NCI-H446 (cell line): ENCODE measurements at regions not wholly inside any gene's neighbourhood (a gene's known extent, or its start where the extent isn't known, plus 50 kb on each side); places are given as distances from the start of the nearest gene placed in this dataset.
"Not testable (repeated sequence)": the region's sequence is repeated elsewhere in the genome, so short reads cannot be mapped to it uniquely, and the experiment has no call there.

ENCODE experiments used
- DNase-seq, 2 experiments: peaks; one replicate each; lab custom pipeline; 2025; lab: John Stamatoyannopoulos, UW

DNA sequence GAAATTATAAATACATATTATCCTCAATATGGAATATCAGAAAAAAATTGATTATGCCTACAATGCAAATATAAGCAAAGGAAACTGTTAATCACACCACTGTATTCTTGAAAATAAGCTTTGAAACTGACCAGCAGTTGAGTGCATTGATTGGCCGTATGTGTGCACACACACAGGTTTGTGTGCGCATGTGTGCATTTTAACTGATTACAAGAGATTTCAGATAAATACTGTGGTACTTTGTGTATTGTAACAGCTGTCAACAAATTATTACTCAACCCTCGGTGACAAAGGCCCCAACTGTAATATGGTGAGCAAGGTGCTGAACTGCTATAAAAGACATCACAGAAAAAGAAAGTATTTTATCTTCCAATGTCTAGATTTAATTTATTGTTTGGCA is 1238.9 kb upstream of the ALCAM start:
- no peak for DNase-seq

- no peak for DNase-seq
Observed at GRCh38 chr3:104132566-104133403, 1233.9 kb upstream of the ALCAM start.

- no peak for DNase-seq
Observed at GRCh38 chr3:104133630-104134029, 1233.1 kb upstream of the ALCAM start.

DNA sequence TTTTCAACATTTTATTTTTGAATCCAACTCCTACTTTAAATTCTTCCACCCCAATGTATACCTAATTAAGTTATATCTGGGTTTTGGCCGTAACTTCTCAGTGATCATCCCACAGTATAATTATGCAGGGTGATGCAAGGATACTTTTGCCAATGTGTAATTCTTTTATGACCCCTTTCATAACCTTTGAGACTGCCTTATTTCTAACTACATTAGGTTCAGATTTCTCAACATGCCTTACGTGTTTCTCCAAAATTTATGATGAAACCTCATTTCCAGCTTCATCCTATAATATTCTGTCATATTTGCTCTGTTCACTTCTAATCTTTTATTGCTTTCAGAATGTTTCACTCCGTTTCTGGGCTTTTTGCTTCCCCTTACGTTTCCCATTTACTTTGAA is 1229.6 kb upstream of the ALCAM start:
- no peak for DNase-seq

GRCh38 chr3:104145164-104145563 is 1221.5 kb upstream of the ALCAM start:
- no peak for DNase-seq

- DNase-seq: no peak
Observed at GRCh38 chr3:104149154-104149553, 1217.6 kb upstream of the ALCAM start.

GRCh38 chr3:104150724-104151123 is 1216.0 kb upstream of the ALCAM start:
- DNase-seq: no peak

GRCh38 chr3:104154896-104155295 is 1211.8 kb upstream of the ALCAM start:
- no peak for DNase-seq

GRCh38 chr3:104165866-104166265 is 1200.8 kb upstream of the ALCAM start:
- DNase-seq: no peak

- DNase-seq: no peak
Observed at GRCh38 chr3:104168386-104168785, 1198.3 kb upstream of the ALCAM start.

DNA sequence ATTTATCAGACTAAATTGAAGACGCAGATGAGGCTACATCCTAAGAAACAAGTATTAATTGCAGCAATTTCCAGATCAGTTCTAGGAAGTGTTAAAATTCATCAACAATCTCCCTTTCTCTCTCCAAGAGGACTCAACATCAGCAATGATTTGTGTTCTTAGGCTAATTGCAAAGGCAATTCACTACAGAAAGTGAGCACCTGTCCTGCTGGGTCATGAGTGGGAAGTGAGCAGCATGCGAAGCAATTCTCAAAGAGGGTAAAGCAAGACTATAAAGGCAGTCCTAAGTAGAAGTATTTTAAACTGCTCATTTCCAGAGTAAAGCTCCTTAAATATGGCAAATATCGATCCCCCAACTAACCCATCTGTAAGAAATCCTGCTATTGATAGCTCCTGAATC is 1191.0 kb upstream of the ALCAM start:
- DNase-seq: no peak

DNA sequence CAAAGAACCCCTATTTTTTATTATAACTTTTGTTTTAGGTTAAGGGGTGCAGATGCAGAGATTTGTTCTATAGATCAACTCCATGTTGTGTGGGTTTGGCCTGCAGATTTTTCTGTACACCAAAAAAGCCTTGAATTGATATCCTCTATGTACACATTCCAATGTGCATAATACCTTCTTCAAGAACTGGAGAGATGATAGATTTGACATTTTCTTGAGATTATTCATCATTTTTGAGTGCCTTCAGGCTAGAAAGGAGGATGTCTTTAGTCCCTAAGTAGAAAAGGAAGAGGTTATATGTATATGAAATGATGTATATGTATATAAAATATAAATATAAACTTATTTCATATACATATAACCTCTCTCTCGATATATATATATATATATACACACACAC is 1190.0 kb upstream of the ALCAM start:
- DNase-seq: no peak

GRCh38 chr3:104178680-104179079 is 1188.0 kb upstream of the ALCAM start:
- DNase-seq: no peak

GRCh38 chr3:104180906-104181305 is 1185.8 kb upstream of the ALCAM start:
- DNase-seq: no peak

GRCh38 chr3:104190681-104191080 is 1176.0 kb upstream of the ALCAM start:
- DNase-seq: no peak

GRCh38 chr3:104198131-104198530 is 1168.6 kb upstream of the ALCAM start:
- DNase-seq: no peak

GRCh38 chr3:104206925-104207324 is 1159.8 kb upstream of the ALCAM start:
- peak in 1 of 2 experiments; percentile 8 for DNase-seq

- DNase-seq: no peak
Observed at GRCh38 chr3:104214277-104214676, 1152.4 kb upstream of the ALCAM start.

DNA sequence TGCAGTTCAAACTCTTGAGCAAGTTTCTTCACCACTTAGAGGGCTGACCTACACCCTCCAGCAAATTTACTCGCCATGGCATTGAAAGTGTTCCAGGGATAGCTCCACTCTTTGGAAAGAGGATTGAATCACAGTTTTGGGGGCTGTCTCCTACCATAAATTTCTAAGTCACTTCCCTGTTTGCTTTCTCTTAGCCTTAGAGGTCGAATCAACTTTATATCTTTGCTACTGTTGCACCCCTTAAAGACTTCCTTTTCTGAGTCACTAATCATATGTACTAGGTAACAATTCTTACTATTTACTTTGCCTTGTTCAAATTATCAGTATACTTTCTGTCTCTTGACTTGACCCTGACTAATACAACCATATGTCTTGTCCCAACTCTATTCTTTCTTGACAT is 1151.8 kb upstream of the ALCAM start:
- no peak for DNase-seq

- not testable (repeated sequence) for DNase-seq
Observed at GRCh38 chr3:104219046-104219445, 1147.7 kb upstream of the ALCAM start.

DNA sequence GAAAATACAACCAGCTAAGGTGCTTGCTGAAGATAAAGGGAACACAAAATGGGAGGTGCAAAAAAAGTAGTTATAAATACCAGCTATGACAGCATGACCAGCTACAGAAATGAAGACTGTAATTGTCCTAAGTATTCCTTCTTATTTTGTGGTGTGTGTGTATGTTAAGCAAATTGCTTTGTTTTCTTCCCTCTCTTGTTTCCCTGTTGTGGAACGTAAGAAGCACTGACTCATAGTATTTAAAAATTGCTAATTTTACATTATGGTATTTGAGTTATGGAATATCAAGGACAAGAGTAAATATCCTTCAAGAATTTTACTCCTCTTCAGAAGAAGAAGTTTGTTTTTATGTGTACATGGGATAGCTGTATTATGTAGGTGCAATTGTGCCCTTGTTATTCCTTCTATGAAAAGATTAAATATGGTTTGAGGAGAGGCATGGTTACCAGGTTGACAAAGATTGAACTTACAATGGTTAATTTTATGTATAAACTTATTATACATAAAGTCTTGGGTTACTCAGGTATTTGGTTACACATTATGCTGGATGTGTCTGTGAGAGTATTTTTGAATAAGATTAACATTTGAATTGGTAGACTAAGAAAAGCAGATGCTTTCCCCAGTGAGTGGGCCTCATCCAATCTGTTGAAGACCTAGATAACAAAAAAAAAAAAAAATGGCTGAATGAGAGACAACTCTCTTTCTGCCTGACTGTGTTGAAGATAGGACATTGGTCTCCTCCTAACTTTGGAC is 1132.1 kb upstream of the ALCAM start:
- no peak for DNase-seq

- DNase-seq: no peak
Observed at GRCh38 chr3:104244680-104245220, 1122.0 kb upstream of the ALCAM start.

GRCh38 chr3:104245261-104245660 is 1121.4 kb upstream of the ALCAM start:
- DNase-seq: no peak
